Nephron progenitor cell (in vitro differentiated cells): ENCODE measurements at regions not wholly inside any gene's neighbourhood (a gene's known extent, or its start where the extent isn't known, plus 50 kb on each side); places are given as distances from the start of the nearest gene placed in this dataset.
A peak's percentile ranks its signal among the peaks of the same experiment; 100 is the strongest.

Experiments used
- DNase-seq: peaks from one replicate; pipeline ENCODE4 v3.0.0; 2021
- H3K27ac Mint-ChIP-seq: 2 replicates; pipeline ENCODE4 v1.8.0; 2021; ENCODE audit warnings: mild to moderate bottlenecking, moderate library complexity, mixed read lengths
- H3K27me3 Mint-ChIP-seq: 2 replicates; pipeline ENCODE4 v1.8.0; 2021; ENCODE audit warnings: mild to moderate bottlenecking, low read depth, mixed read lengths; ENCODE audit not compliant: poor library complexity
- H3K36me3 Mint-ChIP-seq: 2 replicates; pipeline ENCODE4 v1.8.0; 2021; ENCODE audit warnings: low read depth, mixed read lengths
- H3K4me1 Mint-ChIP-seq: 2 replicates; pipeline ENCODE4 v1.8.0; 2021; ENCODE audit warnings: mixed read lengths
- H3K4me3 Mint-ChIP-seq: 2 replicates; pipeline ENCODE4 v1.8.0; 2021; ENCODE audit warnings: mild to moderate bottlenecking, moderate library complexity, mixed read lengths
- H3K9me3 Mint-ChIP-seq: 2 replicates; pipeline ENCODE4 v1.8.0; 2021; ENCODE audit warnings: mild to moderate bottlenecking, moderate library complexity, mixed read lengths
- TF ChIP-seq, protein P1 (sequence below): fragments of 200-600 bp; sonication (generic); IDR thresholded peaks from 2 replicates; pipeline ENCODE4 v1.5.0; 2021; ENCODE audit warnings: antibody characterized with exemption

DNA sequence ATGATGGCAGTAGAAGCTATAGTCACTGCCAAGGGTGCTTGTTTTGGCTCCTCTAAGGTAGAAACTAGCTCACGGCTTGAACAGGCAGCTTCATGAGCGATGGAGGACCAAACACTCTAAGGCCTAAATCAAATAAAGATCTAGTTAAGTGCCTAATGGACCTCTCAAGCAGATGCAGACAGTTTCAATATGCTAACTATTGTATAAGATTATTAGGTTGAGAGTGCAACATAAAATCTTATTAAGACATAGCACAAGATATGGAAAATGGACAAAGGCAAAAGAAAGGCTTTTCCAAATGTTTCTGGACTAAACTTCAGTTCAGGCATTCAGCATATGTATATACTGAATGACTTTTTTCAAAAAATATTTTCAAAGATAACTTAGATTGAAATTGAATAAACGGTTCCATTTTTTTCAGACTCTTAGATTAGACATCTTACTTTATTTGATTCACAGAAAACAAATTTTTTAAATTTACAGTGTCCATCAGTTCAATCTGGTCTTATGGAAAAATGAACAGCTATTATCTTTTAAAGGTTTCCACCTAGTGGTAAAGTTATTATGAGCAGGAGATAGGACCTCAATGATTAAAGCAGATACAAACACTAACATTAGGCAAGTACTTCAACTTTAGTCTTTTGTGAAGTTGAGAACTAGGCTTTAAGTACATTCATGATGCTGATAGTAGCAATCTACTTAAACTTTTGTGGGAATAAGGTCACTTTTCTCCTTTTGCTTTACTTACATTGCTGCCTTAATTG, 1167.7 kb downstream of the MAT2B start:
- DNase-seq: no peak
- TF ChIP-seq, protein P1, sequence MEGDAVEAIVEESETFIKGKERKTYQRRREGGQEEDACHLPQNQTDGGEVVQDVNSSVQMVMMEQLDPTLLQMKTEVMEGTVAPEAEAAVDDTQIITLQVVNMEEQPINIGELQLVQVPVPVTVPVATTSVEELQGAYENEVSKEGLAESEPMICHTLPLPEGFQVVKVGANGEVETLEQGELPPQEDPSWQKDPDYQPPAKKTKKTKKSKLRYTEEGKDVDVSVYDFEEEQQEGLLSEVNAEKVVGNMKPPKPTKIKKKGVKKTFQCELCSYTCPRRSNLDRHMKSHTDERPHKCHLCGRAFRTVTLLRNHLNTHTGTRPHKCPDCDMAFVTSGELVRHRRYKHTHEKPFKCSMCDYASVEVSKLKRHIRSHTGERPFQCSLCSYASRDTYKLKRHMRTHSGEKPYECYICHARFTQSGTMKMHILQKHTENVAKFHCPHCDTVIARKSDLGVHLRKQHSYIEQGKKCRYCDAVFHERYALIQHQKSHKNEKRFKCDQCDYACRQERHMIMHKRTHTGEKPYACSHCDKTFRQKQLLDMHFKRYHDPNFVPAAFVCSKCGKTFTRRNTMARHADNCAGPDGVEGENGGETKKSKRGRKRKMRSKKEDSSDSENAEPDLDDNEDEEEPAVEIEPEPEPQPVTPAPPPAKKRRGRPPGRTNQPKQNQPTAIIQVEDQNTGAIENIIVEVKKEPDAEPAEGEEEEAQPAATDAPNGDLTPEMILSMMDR: peak; percentile 29
- Mint-ChIP-seq H3K27me3 (no peaks in the 10 kb centered on the region), H3K9me3 (peaks cover 6% of the 10 kb centered on the region), H3K4me1 (no peaks in the 10 kb centered on the region), H3K27ac (no peak overlapping the region), H3K36me3 (peaks cover 6% of the 10 kb centered on the region), H3K4me3 (no peak overlapping the region)

DNA sequence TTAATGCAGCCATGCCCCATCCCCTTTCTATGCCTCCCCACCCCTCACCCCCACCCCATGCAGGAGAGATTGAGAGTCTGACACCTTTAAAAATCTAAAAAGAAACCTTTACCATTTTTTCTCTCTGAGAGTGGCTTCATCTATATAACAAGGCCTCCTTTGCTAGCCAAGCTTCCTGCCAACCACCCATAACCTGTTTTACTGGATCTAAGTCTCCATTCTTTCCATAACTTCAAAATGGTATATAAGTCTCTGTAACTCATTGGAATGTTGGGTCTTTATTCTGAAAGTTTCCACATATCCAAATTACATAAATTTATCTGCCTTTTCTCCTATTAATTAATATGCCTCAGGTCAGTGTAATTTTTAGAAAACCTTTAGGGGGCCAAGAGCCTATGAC, 1174.0 kb downstream of the MAT2B start:
- H3K9me3 Mint-ChIP-seq: peaks cover 7% of the 10 kb centered on the region
- peaks cover 6% of the 10 kb centered on the region for H3K36me3 Mint-ChIP-seq
- no peak for DNase-seq
- H3K4me1 Mint-ChIP-seq: no peaks in the 10 kb centered on the region
- no peaks in the 10 kb centered on the region for H3K27me3 Mint-ChIP-seq
- no peak overlapping the region for H3K27ac Mint-ChIP-seq
- H3K4me3 Mint-ChIP-seq: no peak overlapping the region
- TF ChIP-seq, protein P1: no peak

DNA sequence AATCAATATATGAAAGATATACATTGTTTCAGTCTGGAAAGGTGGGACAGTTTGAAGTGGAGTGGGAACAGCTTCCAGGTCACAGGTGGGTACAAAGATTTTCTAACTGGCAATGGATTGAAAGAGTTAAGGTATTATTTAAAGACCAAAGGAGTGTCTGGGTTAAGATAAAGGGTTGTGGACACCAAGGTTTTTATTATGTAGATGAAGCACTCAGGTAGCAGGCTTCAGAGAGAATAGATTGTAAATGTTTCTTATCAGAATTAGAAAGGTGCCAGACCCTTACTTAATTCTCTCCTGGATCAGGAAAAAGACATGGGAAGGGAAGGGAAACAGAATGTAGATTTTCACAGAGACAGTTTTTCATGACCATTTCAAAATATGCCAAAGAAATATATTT, 1174.8 kb downstream of the MAT2B start:
- Mint-ChIP-seq H3K4me3 (no peak overlapping the region), H3K4me1 (no peaks in the 10 kb centered on the region), H3K9me3 (peaks cover 7% of the 10 kb centered on the region), H3K27ac (no peak overlapping the region), H3K36me3 (peaks cover 6% of the 10 kb centered on the region), H3K27me3 (no peaks in the 10 kb centered on the region)
- TF ChIP-seq, protein P1: no peak
- DNase-seq: no peak

DNA sequence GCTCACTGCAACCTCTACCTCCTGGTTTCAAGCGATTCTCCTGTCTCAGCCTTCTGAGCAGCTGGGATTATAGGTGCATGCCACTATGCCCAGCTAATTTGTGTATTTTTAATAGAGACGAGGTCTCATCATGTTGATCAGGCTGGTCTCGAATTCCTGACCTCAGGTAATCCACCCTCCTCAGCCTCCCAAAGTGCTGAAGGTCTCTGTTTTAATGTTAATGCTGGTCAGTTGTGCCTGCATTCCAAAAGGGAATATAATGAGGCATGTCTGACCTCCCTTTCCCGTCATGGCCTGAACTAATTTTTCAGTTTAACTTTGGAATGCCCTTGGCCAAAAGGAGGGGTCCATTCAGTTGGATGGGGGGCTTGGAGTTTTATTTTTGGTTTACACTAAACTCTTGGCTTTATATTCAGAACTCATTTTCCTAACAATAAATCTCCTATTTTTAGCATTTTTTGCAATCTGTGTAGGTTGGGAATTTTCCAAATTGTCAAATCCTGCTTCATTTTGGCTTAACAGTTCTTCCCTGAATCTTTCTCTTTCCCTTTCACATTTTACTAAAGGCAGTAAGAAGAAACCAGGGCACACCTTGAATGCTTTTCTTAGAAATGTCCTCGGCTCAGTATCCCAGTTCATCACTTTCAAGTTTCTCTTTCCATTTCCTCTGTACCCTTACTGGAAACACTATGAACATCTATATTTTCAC, 1175.5 kb downstream of the MAT2B start:
- Mint-ChIP-seq H3K9me3 (peaks cover 7% of the 10 kb centered on the region), H3K36me3 (peaks cover 6% of the 10 kb centered on the region), H3K27me3 (no peaks in the 10 kb centered on the region), H3K27ac (no peak overlapping the region), H3K4me1 (no peaks in the 10 kb centered on the region), H3K4me3 (no peak overlapping the region)
- TF ChIP-seq, protein P1: no peak
- DNase-seq: no peak

DNA sequence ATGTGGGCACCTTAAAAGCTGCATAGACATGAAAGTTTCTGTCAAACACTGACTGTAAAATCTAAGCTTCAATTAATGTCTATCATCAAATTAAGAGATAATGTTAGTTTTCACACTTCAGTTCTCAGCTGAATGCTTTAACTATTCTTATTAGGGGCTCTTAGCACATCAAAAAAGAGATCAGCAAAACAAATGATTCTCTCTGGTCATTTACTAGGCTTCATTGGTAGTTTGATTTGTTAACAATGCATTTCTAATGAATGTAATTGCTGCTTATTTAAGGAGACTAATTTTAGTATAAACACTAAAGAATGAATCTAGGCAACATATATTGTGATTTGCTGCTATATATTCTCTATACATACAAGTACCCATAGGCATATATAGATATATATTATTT, 1182.0 kb downstream of the MAT2B start:
- DNase-seq: no peak
- peaks cover 3% of the 10 kb centered on the region for H3K27me3 Mint-ChIP-seq
- no peaks in the 10 kb centered on the region for H3K36me3 Mint-ChIP-seq
- TF ChIP-seq, protein P1: no peak
- H3K4me3 Mint-ChIP-seq: no peak overlapping the region
- no peak overlapping the region for H3K27ac Mint-ChIP-seq
- H3K4me1 Mint-ChIP-seq: no peaks in the 10 kb centered on the region
- H3K9me3 Mint-ChIP-seq: peaks cover 4% of the 10 kb centered on the region

DNA sequence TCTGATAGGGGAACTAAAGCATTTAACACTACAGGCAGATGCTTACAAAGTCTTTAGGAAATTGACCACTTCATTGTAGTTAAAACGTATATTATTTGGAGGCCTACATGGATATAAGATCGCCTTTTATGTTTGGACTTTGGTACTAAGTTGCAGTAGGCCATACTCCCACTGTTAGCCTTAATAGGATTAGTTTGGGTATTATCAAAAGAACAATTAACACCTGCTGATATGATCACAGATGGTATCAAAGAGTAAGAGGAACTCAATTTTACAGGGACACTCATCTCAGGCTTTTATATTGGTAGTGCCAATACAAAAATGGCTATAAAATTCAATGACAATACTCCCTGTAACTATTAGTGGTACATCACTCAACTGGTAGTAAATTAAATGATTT, 1183.0 kb downstream of the MAT2B start:
- TF ChIP-seq, protein P1: no peak
- Mint-ChIP-seq H3K4me3 (no peak overlapping the region), H3K27ac (no peak overlapping the region)

More for the DNA sequence above, 1183.0 kb downstream of the MAT2B start:
- peaks cover 3% of the 10 kb centered on the region for H3K27me3 Mint-ChIP-seq
- no peak for DNase-seq
- H3K36me3 Mint-ChIP-seq: no peaks in the 10 kb centered on the region
- H3K9me3 Mint-ChIP-seq: peaks cover 4% of the 10 kb centered on the region
- no peaks in the 10 kb centered on the region for H3K4me1 Mint-ChIP-seq
